GM12878 (cell line): ENCODE measurements at regions not wholly inside any gene's neighbourhood (a gene's known extent, or its start where the extent isn't known, plus 50 kb on each side); places are given as distances from the start of the nearest gene placed in this dataset.

Experiments
- BCL11A ChIP-seq: IDR thresholded peaks from 2 replicates; pipeline ENCODE4 v1.6.1; 2011; ENCODE audit warnings: low read depth, low read length
- E4F1 ChIP-seq: fragments of 450-650 bp; IDR thresholded peaks from 2 replicates; pipeline ENCODE4 v1.6.1; 2018; ENCODE audit warnings: borderline replicate concordance, mild to moderate bottlenecking; ENCODE audit not compliant: partially characterized antibody
- EP300 ChIP-seq, 2 experiments: fragments of 150-350 bp in 1 of 2; IDR thresholded peaks; 2 replicates each; pipeline ENCODE4 v1.6.1; 2011 to 2012; ENCODE audit warnings: low read depth in 2 of 2, low read length in 2 of 2, borderline replicate concordance in 1 of 2, improper control_type of control experiment in 1 of 2, inconsistent platforms in 1 of 2; ENCODE audit not compliant: control insufficient read depth in 1 of 2
- ETV6 ChIP-seq, 2 experiments: fragments of 450-650 bp in 1 of 2; IDR thresholded peaks in 1 of 2; conservative IDR thresholded peaks in 1 of 2; 2 replicates each; pipeline ENCODE4 v1.6.1; 2014; ENCODE audit warnings: antibody characterized with exemption in 1 of 2, borderline replicate concordance in 1 of 2, low read depth in 1 of 2, mild to moderate bottlenecking in 1 of 2, moderate library complexity in 1 of 2
- IKZF2 ChIP-seq, 2 experiments: fragments of 450-650 bp; IDR thresholded peaks; 2 replicates each; pipeline ENCODE4 v1.6.1; 2017; ENCODE audit warnings: mild to moderate bottlenecking in 2 of 2, moderate library complexity in 2 of 2
- KLF5 ChIP-seq: fragments of 450-650 bp; IDR thresholded peaks from 2 replicates; pipeline ENCODE4 v1.6.1; 2014; ENCODE audit warnings: mild to moderate bottlenecking; ENCODE audit not compliant: partially characterized antibody
- NKRF ChIP-seq: fragments of 450-650 bp; conservative IDR thresholded peaks from 2 replicates; pipeline ENCODE4 v1.6.1; 2017; ENCODE audit warnings: mild to moderate bottlenecking, moderate library complexity
- NR2C2 ChIP-seq: IDR thresholded peaks from 2 replicates; pipeline ENCODE4 v1.6.1; 2011; ENCODE audit warnings: borderline replicate concordance, low read depth; ENCODE audit not compliant: control insufficient read depth, insufficient read length
- SKIL ChIP-seq: fragments of 450-650 bp; IDR thresholded peaks from 2 replicates; pipeline ENCODE4 v1.6.1; 2017; ENCODE audit warnings: mild to moderate bottlenecking, low read depth, inconsistent platforms; ENCODE audit not compliant: poor library complexity, severe bottlenecking
- SPI1 ChIP-seq: IDR thresholded peaks from 2 replicates; pipeline ENCODE4 v1.6.1; 2011; ENCODE audit warnings: low read depth, mild to moderate bottlenecking, low read length, moderate library complexity, borderline replicate concordance; ENCODE audit not compliant: insufficient read depth
- SREBF1 ChIP-seq: IDR thresholded peaks from 2 replicates; pipeline ENCODE4 v1.6.1; 2012; ENCODE audit warnings: mild to moderate bottlenecking, low read length
- SUPT20H ChIP-seq: IDR thresholded peaks from 2 replicates; pipeline ENCODE4 v1.6.1; 2011; ENCODE audit warnings: low read depth, mild to moderate bottlenecking, low read length, moderate library complexity, borderline replicate concordance; ENCODE audit not compliant: control insufficient read depth
- SUZ12 ChIP-seq: fragments of 200-600 bp; sonication (generic); IDR thresholded peaks from one replicate; pipeline ENCODE4 v1.6.1; 2018; ENCODE audit warnings: antibody characterized with exemption, mild to moderate bottlenecking; ENCODE audit not compliant: unreplicated experiment
- TCF7 ChIP-seq: IDR thresholded peaks from 2 replicates; pipeline ENCODE4 v1.6.1; 2014; ENCODE audit warnings: antibody characterized with exemption, borderline replicate concordance
- ZBTB40 ChIP-seq: fragments of 450-650 bp; IDR thresholded peaks from 2 replicates; pipeline ENCODE4 v1.6.1; 2016; ENCODE audit warnings: mild to moderate bottlenecking, moderate library complexity, borderline replicate concordance

GRCh38 chr12:81809829-81810595, 50.9 kb upstream of the PPFIA2 start (continued):
- TF ChIP-seq EP300 (IDR thresholded peaks at IDR 0.05; ENCODE audit: borderline replicate concordance in 1 of 2, control insufficient read depth in 1 of 2, low read depth in 2 of 2, low read length in 2 of 2), result peak; percentile 58 to 80; a peak in 2 of 4 replicates
- TF ChIP-seq SUPT20H, result no peak
- TF ChIP-seq IKZF2 (IDR thresholded peaks at IDR 0.05), result peak; percentile 83 to 86
- no peak for TF ChIP-seq SUZ12
- TF ChIP-seq ETV6 (conservative IDR thresholded peaks at IDR 0.05 in 1 of 2, IDR thresholded peaks at IDR 0.05 in 1 of 2; ENCODE audit: borderline replicate concordance in 1 of 2, low read depth in 1 of 2), result peak in 1 of 2 experiments; percentile 92; a peak in 2 of 4 replicates
- TF ChIP-seq KLF5, result no peak
- no peak for TF ChIP-seq NKRF
- peak; percentile 29; the same call in 1 of the 2 replicates for TF ChIP-seq BCL11A
- no peak for TF ChIP-seq ZBTB40
- peak; percentile 77 for TF ChIP-seq SKIL
- TF ChIP-seq E4F1, result no peak
- TF ChIP-seq SPI1, result peak; percentile 65
- no peak for TF ChIP-seq SREBF1
- no peak for TF ChIP-seq TCF7
- no peak for TF ChIP-seq NR2C2
